ENCODE measurements at regions not wholly inside any gene's neighbourhood (a gene's known extent, or its start where the extent isn't known, plus 50 kb on each side); places are given as distances from the start of the nearest gene placed in this dataset.

DNA sequence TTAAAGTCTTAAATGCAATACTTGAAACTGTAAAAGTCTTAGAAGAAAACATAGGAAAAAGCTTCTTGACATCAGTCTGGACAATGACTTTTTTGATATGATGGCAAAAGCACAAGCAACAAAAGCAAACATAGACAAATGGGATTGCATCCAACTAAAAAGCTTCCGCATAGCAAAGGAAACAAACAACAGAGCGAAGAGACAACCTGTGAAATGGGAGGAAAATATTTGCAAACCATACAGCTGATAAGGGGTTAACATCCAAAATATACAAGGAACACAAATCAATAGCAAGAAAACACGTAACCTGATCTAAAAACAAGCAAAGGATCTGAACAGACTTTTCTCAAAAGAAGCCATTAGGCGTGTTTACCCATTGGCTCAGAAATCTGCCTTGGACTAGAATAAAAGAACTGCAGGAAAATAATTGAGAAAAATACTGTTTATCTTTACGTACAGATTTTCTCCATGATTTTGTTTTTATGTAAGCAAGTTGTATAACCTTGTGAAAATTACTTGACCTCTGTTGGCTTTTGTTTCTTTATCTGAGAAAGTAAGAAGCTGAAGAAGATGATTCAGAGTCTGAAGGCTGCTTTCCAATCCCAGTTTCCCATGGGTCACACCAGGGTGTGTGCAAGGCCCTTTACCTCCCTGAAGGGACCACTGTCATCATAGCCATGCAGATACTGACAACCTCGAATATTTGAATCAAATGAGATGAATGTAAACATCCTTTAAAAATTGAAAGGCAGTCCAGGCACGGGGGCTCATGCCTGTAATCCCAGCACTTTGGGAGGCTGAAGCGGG, 99.1 kb upstream of the LANCL2 start:
- TF ChIP-seq, protein P1, sequence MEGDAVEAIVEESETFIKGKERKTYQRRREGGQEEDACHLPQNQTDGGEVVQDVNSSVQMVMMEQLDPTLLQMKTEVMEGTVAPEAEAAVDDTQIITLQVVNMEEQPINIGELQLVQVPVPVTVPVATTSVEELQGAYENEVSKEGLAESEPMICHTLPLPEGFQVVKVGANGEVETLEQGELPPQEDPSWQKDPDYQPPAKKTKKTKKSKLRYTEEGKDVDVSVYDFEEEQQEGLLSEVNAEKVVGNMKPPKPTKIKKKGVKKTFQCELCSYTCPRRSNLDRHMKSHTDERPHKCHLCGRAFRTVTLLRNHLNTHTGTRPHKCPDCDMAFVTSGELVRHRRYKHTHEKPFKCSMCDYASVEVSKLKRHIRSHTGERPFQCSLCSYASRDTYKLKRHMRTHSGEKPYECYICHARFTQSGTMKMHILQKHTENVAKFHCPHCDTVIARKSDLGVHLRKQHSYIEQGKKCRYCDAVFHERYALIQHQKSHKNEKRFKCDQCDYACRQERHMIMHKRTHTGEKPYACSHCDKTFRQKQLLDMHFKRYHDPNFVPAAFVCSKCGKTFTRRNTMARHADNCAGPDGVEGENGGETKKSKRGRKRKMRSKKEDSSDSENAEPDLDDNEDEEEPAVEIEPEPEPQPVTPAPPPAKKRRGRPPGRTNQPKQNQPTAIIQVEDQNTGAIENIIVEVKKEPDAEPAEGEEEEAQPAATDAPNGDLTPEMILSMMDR (IDR thresholded peaks at IDR 0.05; ENCODE audit: borderline replicate concordance, extremely low read depth, low read length, poor library complexity, severe bottlenecking), result no peak
- no peak for TF ChIP-seq EZH2 (IDR thresholded peaks at IDR 0.05; ENCODE audit: borderline replicate concordance, low read depth, low read length, severe bottlenecking)
